K562 (cell line): ENCODE measurements at regions not wholly inside any gene's neighbourhood (a gene's known extent, or its start where the extent isn't known, plus 50 kb on each side); places are given as distances from the start of the nearest gene placed in this dataset.

ENCODE experiments used
- BCLAF1 ChIP-seq, 2 experiments: fragments of 450-650 bp in 1 of 2; IDR thresholded peaks; 2 replicates each; pipeline ENCODE4 v1.6.1; 2011 to 2017; ENCODE audit warnings: low read depth in 2 of 2, antibody characterized with exemption in 1 of 2, borderline replicate concordance in 1 of 2, low read length in 1 of 2, mild to moderate bottlenecking in 1 of 2, mixed read lengths in 1 of 2; ENCODE audit not compliant: control insufficient read depth in 1 of 2
- BRCA1 ChIP-seq, 2 experiments: fragments of 450-650 bp in 1 of 2; sonication (generic) in 1 of 2; formaldehyde crosslinking in 1 of 2; IDR thresholded peaks; 2 replicates each; pipeline versions ENCODE4 v1.5.0 to v1.6.1; 2017 to 2020; ENCODE audit warnings: mild to moderate bottlenecking in 1 of 2, missing genetic modification reagents in 1 of 2
- BRD9 ChIP-seq: fragments of 450-650 bp; IDR thresholded peaks from 2 replicates; pipeline ENCODE4 v1.6.1; 2018; ENCODE audit warnings: low read depth; ENCODE audit not compliant: partially characterized antibody
- CTCF ChIP-seq, 3 experiments: IDR thresholded peaks in 2 of 3; conservative IDR thresholded peaks in 1 of 3; 2 replicates each; pipeline ENCODE4 v1.5.1; 2011 to 2012; ENCODE audit warnings: low read length in 3 of 3, mild to moderate bottlenecking in 3 of 3, control low read depth in 2 of 3, improper control_type of control experiment in 1 of 3, inconsistent platforms in 1 of 3, low read depth in 1 of 3, mixed read lengths in 1 of 3, moderate library complexity in 1 of 3; ENCODE audit not compliant: insufficient read depth in 2 of 3
- ELK3 ChIP-seq: fragments of 450-650 bp; formaldehyde crosslinking; IDR thresholded peaks from 2 replicates; pipeline ENCODE4 v1.4.0; 2020; ENCODE audit warnings: mild to moderate bottlenecking
- GTF2F1 ChIP-seq: IDR thresholded peaks from 2 replicates; pipeline ENCODE4 v1.6.1; 2011; ENCODE audit warnings: low read depth, low read length, improper control_type of control experiment
- NR4A1 ChIP-seq, 2 experiments: fragments of 250-450 bp in 1 of 2; fragments of 450-650 bp in 1 of 2; sonication (Bioruptor Pico) in 1 of 2; IDR thresholded peaks; 2 replicates each; pipeline versions ENCODE4 v1.4.0 to v1.6.1; 2016 to 2020; ENCODE audit warnings: mild to moderate bottlenecking in 2 of 2, missing compliant biosample characterization in 1 of 2, missing genetic modification characterization in 1 of 2, moderate library complexity in 1 of 2
- ZKSCAN3 ChIP-seq: fragments of 250-450 bp; sonication (Bioruptor Pico); IDR thresholded peaks from 2 replicates; pipeline ENCODE4 v1.4.0; 2020
- ZNF3 ChIP-seq: fragments of 250-450 bp; sonication (Bioruptor Pico); IDR thresholded peaks from 2 replicates; pipeline ENCODE4 v1.5.0; 2021; ENCODE audit warnings: mild to moderate bottlenecking, moderate library complexity

GRCh38 chr2:51810197-51810596 is 778.3 kb upstream of the NRXN1 start:
- no peak for TF ChIP-seq BCLAF1 (IDR thresholded peaks at IDR 0.05; ENCODE audit: borderline replicate concordance in 1 of 2, control insufficient read depth in 1 of 2, low read depth in 2 of 2, low read length in 1 of 2)
- TF ChIP-seq ZKSCAN3: no peak
- no peak for TF ChIP-seq ELK3
- TF ChIP-seq GTF2F1: no peak
- TF ChIP-seq ZNF3: no peak
- no peak for TF ChIP-seq CTCF (IDR thresholded peaks at IDR 0.05 in 2 of 3, conservative IDR thresholded peaks at IDR 0.05 in 1 of 3; ENCODE audit: insufficient read depth in 2 of 3, low read depth in 1 of 3, low read length in 3 of 3)
- no peak for TF ChIP-seq BRCA1 (IDR thresholded peaks at IDR 0.05)
- TF ChIP-seq BRCA1 (CRISPR knock-in tag; IDR thresholded peaks at IDR 0.05): no peak
- no peak for TF ChIP-seq NR4A1 (CRISPR knock-in tag; IDR thresholded peaks at IDR 0.05)
- TF ChIP-seq NR4A1 (tag; IDR thresholded peaks at IDR 0.05): no peak
- no peak for TF ChIP-seq BRD9
